ENCODE measurements at regions not wholly inside any gene's neighbourhood (a gene's known extent, or its start where the extent isn't known, plus 50 kb on each side); places are given as distances from the start of the nearest gene placed in this dataset.

DNA sequence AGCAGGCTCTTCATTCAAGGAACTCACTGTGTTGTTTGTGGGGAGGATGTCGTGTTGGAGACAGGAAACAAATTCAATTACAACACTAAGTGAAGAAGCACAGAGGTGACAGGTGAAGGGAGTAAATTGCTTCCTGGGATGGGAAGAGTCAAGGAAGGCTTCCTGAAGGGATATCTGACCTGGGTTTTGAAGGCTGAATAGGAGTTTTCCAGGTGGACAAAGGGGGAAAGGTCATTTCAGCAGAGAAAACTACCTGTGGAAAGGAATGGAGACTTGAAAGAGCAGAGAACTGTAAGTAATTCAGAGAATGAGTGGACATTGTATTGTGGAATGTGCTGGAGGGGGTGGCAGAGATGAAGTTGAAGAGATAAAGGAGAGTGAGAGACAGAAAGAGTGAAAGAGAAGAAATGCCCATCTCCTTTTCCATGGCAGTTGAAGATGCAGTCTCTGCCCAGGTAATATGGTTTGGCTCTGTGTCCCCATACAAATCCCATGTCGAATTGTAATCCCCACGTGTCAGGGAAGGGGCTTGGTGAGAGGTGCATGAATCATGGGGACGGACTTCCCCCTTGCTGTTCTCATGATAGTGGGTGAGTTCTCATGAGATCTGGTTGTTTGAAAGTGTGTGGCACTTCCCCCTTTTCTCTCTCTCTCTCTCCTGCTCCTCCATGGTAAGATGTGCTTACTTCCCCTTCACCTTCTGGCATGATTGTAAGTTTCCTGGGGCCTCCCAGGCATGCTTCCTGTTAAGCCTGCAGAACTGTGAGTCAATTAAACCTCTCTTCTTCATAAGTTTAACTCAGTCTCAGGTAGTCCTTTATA, 205.7 kb upstream of the BCOR start:
- DNase-seq = no peak

DNA sequence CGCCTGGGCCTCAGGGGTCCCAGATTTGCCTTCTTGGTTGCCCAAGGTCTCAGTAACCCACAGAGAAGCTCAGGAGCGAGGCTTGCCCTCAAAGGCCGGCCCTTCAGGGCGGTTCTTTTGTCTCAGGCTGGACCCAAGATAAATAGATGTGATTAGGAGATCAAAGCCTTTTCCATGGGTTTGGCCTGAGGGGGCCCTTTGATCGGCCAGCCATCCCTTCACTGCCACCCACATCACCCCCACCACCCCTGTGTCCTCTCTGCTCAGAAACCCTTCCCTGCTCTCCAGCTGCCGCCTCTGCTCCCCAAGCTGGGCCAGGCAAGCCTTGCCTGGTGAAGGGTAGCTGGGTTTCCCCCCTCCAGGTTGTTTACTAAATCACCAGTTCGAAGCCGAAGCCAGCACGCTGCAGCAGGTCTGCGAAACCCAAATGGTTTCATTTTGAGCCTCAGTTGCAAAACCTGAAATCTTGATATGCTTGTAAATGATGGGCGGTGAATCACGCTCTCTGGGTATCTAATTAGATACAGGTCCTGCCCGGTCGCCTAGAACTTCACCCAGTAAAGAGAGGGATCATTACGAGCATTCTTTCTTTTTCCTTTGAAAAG, 202.6 kb upstream of the BCOR start:
- no peak for DNase-seq

DNA sequence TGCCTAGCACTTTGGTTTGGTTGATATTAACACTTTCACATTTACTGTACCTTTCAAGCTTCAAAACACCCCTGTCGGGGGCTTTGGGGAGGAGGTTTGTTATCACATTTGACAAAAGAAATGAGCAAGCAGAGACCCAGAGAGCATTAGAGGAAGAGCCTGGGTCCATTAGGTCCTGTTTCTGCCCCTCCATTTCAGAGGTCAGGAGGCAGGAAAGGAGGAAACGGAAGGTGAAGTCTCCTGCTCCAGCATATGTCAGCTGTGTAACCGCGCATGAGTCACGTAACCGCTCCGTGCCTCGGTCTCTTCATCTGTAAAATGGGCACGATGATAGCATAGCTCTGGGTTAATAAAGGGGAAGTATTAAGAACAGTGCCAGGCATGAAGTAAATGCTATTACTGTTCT, 201.9 kb upstream of the BCOR start:
- DNase-seq = no peak

DNA sequence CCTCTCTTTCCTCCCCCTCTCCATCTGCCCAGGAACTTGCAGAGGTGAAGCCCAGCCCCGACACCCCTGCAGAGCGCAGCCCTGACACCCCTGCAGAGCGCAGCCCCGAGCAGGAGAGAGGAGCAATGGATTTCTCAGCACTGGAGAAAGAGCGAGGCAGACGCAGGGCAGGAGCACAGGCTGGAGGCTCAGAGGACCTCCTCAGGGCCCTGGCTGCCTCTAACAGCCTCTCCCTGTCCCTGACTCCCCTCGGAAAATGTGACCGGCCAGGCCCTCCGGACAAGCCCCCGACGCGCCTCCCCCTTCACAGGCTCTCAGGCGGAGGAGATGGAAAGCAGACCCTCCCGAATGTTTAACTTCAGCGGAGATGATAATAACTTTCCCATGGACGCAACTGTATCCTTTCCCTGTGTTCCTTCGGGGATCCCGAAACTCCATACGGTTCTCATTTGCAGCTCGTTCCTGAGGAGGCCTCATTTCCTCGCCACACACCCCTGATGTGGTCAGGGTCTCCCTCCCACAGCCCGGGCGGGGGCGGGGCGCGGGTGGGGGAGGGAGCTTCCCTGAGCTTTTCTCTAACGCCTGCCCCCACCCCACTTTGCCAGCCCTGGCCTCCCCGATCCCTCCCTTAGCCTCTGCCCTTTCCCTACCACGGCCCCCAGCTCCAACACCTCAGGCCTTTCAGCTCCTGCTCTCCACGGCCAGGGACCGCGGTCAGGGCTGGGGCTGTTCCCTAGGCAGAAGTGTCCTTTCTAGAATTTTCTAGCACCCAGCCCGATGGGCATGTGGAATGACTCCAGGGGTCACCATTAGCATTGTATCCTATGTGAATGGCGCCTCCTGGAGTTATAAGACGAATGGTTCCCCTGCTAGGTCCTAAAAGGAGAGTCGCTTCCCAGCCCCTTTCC, 201.1 kb upstream of the BCOR start:
- no peak for DNase-seq

DNA sequence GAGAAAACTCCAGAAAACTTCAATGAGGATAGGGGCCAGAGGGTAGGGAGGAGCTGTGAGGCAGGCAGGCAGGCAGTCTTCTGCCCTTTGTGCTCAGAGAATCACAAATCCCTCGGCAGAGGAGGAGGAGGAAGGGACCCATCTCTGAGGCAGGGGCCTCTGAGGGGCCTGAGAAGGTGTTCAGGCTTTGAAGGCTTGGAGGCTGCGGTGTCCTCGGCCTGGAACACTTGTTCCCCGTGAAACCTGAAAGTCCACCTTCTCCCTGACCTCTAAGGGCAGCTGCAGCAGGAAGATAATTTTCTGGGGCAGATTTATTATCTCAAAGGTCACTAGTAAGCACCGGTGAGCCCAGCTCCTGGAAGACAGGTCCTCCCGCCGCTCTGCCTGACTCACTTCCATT, 200.3 kb upstream of the BCOR start:
- DNase-seq = no peak

DNA sequence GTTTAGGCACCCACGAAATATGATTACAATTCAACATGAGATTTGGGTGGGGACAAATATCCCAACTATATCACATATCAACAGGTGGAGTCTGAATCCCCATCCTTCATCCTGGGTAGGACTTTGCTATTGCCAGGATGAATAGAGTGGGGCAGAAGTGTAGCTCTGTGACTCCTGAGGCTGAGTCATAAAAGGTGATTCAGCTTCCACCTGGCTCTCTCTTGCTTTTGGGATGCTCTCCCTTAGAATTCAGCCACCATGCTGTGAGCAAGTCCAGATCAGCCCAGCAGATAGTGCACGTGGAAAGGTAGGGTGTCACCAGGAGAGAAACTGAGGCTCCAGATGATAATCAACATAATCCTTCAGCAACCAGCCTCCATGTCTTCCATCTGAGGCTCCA, 193.8 kb upstream of the BCOR start:
- DNase-seq = no peak

DNA sequence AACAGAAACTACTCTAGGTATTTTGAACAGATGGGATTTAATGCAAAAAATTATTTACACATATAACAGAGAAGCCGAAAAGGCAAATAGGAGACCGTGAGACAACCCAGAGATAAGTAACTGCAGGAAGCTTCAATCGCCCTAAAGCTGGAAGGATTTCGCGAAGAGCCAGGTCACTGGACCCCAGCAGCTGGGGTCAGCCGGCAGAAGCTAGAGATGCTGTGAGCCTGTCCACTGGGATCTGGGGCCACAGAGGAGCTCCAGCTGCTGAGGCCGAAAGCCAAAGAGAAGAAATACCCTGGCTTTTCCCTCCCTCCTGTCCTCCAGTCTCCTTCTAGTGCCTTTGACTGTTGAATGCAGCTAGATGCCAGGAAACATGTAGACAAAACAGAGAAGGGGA, 192.8 kb upstream of the BCOR start:
- DNase-seq = no peak

DNA sequence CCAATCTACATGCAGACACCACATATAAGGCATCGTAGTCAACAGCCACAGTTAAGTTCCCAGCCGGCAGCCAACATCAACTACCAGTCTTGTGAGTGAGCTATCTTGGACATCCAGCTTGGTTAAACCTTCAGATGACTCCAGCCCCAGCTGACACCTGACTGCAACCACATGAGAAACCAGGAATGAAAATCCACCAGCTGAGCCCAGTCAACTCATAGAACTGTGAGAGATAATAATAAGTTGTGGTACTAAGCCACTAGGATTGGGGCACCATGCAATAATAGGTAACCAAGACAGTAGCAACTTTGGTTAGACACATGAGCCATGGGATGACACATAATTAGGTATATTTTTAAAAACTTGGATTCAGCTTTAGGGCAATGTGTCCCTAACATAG, 188.1 kb upstream of the BCOR start:
- DNase-seq = no peak

DNA sequence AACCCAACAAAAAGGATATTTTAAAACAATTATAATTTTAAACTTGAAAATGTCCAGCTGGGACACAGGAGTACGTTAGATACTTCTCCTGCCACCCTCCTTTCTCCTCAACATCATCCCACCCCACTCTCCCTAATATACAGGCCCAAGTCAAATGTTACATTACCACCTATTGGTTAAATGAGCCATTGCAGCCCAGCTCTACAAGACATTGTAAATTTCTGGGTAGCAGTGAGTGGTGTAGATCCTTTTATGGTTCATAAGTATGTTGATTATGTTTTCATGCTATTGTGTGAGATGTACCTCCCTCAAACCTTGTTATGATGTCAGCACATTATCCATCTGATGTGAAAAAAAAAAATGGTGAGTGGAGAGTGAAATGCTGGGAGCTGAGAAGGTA, 187.1 kb upstream of the BCOR start:
- no peak for DNase-seq

DNA sequence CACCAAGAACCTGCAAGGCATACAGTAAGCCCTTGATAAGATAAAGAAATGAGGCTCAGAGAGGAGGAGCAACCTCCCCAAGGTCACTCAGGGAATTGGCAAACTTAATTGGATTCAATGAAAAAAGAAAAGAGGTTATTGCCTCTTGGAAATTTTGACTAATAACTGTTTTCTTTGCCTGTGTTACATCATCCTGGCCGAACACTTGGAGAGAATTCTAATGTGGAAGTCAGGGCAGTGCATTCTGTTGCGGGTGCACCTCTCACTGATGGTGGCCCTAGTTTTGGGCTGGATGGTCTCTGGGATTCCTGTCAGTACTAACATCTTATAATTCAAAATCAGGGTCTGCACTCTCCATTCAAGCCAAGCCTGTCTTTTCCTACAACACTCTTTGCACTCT, 186.2 kb upstream of the BCOR start:
- no peak for DNase-seq

DNA sequence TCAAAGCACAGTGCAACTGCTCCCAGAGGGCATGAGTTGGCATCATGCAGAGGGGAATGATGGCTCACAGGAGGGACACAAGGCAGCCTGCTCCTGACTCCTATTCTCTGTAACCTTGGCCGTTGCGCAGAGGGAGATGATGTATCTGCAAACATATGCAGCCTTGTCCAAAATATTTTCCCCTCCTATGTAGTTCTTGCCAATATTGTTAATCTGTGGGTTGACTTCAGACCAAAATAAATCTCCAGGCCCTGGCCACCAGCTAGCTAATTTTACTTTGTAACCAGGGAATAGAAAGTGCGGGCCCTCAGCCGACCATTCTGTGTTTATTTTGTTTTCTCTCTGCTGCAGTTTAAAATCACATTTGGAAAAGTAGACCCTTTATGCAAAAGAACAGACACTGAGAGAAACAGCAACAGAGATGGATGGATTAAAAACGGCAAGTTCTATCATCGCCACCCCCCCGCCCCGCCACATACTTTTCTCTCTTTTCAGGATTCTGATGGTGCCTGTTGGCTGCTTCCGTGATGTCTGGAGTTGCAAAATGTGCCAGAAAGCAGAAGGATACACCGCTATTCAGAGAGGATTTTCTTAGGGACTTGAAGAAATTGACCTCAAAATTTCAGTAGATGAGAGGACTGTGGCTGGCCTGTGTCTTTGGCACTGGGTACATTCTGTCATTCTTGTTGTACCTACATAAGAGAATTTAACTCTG, 185.3 kb upstream of the BCOR start:
- DNase-seq = no peak

DNA sequence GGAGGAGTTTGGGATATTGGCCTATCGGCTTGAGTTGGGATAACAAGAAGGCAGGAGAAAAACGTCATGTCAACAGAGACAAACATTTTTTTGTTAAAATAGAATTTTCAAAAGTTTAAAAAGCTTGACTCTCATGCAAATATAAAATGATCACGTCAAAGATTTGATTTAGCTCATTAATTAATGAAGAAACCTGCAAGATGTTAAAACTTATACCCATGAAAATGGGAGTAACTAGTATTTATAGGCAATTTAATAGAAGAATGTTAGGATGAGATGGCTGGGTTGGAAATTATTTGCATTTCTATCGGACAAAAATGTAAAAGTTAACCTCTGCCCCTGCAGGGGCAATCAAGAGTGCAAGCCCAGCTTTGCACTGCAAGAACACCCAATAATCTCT, 184.6 kb upstream of the BCOR start:
- no peak for DNase-seq

DNA sequence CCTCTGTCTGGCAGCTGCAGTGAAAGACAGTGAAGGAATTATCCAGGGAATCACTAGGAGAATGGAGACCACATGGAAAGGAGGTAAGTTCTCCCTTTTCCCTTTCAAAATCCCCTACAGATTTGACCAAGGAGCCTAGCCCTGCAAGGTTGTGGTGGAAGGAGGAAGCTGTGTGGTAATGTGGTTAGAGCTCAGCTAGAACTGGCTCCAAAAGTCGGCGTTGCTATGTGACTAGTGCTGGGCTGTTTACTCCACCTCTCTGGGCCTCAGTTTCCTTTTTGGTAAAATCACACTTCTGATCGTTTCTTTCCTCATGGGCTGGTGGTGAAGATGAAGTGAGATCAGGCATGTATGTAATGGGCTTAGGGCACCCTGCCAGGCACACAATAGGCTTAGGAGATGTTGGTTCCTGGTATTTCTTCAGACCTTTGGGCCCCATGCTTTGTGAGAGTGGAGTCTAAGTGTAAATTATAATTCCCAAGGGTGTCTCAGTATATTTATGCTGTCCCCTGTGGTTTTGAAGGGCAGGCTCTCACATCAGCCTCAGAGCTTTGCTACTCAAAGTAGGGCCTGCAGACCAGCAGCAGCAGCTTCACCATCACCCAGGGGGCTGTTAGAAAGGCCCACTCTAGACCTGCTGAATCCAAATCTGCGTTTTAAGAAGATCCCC, 183.7 kb upstream of the BCOR start:
- no peak for DNase-seq

DNA sequence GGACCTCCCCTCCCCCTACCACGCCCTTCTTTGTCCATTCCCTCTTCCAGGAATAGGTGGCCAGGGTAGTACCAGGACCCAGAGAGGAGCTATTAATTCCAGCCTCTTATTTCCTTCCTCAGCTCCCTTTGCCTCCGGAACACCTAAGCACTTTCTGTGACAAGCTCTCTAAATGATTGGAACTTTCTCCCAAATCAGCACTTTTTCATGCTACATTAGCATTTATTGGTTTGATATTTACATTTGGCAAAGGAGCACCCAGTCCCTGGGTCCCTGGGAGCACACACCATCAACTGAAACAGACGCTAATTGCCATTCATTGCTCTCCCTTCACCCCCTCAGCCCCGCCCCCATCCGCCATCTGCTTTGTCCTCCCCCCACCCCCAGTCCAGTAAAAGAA, 182.0 kb upstream of the BCOR start:
- no peak for DNase-seq

DNA sequence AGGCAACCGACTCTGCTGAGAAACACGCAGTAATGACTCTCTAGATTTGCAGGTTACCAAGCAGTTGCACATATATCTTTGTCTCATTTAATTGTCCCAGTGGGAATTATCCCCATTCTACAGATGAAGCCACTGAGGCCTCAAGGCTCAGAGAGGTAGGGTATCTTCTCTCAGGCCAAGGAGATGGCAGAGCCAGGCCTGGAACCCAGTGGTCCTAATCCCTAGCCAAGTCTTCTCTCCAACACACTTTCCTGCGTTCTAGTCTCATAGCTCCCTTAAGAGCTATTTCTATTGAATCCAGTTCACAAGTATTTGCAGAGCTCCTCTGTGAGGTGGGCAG, 181.3 kb upstream of the BCOR start:
- no peak for DNase-seq

DNA sequence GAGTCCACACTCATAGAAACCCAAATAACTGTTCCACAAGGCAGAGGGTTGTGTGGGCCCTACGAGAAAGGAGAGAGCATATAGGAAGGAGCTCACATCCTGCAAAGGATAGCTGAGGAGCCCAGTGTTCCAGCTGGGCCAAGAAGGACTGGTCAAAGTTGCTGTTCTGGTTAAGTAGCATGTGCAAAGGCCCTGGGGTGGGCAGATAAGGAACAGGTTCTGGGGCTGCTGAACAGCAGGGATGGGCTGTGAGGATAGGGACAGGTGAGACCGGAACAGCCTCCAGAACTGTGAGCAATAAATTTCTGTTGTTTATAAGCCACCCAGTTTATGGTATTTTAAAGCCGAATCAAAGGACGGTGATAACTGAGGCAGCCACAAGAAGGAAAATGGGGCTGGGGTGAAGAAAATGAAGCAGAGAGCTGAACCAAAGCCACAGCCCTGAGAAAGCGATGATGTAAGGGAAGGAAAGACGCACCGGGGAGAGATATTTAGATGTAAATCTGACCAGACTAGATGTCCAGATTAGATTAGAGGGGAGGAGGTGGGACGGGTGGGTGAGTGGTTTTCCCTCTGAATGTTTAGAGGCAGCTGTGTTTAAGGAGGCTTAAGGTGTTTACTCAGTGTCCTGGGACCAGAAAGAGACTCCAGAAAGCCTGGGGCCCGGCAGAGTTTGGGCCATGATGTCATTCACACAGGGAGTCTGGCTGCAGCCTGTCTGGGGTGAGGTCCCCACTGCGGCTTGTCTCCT, 180.8 kb upstream of the BCOR start:
- DNase-seq = peak; percentile 57

DNA sequence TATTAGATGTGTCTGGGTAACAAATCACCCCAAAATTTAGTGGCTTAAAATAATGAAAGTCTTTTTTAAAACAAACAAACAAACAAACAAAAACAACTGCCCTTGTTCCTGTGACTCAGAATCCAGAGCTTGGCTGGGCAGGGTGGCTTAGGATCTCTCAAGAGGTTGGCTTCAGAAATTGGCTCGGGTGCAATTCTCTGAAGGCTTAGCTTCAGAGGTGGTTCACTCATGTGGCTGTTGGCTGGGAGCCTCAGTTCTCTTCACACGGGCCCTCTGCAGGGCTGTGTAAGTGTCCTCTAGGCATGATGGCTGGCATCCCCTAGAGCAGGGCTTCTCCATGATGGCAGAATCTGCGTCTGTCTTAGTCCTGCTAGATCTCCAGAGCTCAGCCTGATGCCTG, 179.9 kb upstream of the BCOR start:
- DNase-seq = no peak

DNA sequence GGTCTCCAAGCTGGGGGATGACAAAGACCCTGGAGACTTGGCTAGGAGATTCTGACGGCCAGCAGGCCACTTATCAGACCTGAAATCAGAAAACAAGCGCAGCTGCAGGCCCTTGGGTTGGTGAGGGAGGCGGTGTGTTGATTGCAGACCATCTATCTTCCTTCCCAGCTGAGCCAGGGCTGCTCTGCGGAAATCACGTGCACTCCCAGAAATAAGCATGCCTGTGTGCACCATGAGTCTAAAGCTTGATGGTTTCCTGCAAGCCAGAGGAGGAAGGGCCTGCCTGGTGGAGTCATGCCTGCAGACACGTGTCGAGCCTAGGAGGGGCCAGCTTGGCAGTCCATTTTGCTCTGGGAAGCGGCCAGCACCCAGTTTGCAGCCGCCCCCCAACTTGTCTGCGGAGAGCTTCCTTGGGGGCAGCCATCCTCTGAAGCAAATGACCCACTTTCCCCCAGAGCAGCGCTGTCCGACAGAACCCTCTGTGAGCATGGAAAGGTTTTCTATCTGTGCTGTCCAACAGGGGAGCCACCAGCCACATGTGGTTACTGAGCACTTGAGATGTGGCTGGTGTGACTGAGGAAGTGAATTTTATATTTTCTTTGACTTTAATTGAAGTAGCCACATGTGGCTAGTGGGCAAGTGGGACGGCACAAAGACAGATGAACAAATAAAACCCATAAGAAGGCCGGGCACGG, 175.7 kb upstream of the BCOR start:
- DNase-seq = no peak

DNA sequence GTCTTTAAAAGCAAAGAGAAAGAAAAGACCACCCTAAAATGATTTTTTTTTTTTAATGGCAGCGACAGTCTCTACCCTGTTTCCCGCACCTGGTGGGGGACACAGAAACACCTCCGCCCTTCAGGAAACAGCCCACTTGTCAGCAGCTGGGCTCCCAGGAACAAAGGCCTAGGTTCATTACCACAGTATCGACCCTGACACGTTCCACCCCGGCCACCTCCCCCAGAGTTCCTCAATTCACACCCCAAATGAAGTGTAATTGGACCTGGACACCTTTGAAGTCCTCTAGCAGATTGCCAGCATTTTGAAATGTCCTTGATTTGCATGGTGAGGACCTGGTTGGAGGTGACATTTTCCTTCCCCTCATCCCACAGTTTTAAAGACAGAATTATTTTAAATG, 175.0 kb upstream of the BCOR start:
- DNase-seq = no peak

DNA sequence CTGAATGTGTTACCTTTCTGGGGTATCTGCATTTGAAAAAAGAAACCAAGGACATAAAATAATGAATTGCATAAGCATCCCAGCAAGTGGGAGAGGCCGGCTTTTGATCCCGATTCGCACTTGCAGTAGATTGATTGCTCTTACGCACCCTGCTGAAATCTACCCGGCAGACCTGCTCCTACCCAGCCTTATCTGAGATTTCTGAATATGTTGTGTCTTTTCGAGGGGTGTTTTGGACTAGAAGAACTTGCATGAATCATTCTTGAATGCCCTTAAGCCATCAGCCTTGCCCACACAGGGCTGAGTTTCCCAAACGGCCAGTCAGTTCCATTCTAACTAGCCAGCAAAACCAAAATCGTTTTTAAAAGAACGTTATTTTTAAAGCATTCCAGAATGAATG, 174.4 kb upstream of the BCOR start:
- no peak for DNase-seq

DNA sequence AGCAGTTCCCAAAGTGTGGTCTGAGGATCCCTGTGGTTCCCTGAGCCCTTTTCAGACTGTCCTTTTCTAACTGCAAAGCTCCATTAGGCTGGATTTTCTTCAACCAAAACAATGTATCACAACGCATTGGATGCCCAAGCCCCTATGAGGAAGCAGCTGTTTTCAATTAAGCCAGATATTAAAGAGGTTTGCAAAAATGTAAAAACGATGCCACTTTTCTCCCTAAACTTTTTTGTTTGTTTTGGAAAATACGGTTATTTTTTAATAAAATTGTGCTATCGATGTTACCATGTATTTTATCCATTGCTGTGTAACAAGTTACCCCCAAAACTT, 170.4 kb upstream of the BCOR start:
- DNase-seq = no peak

All from activated T-cell treated with anti-CD3 and anti-CD28 coated beads, Interleukin-2, amount 50 U/mL, for 1 hour (primary cell).